Prostate gland (tissue), 2 donors: ENCODE measurements at regions not wholly inside any gene's neighbourhood (a gene's known extent, or its start where the extent isn't known, plus 50 kb on each side); places are given as distances from the start of the nearest gene placed in this dataset.
"Not testable (repeated sequence)": the region's sequence is repeated elsewhere in the genome, so short reads cannot be mapped to it uniquely, and the experiment has no call there.

ENCODE experiments used
- DNase-seq: peaks from one replicate; pipeline ENCODE4 v3.0.0-alpha.2; 2019; ENCODE audit warnings: low spot score
- H3K27ac ChIP-seq, 2 donors: fragments of 200-600 bp; sonication (generic); 2 replicates each; pipeline ENCODE4 v1.5.1; 2017 to 2019
- H3K27me3 ChIP-seq: fragments of 200-600 bp; sonication (generic); replicated peaks from 2 replicates; pipeline ENCODE4 v1.5.1; 2019; ENCODE audit not compliant: insufficient read depth
- H3K36me3 ChIP-seq, 2 donors: fragments of 200-600 bp; sonication (generic); 1 replicate in 1 of 2; 2 replicates in 1 of 2; pipeline versions ENCODE4 v1.5.1 to v1.8.1; 2017 to 2019
- H3K4me1 ChIP-seq: fragments of 200-600 bp; sonication (generic); replicated peaks from 2 replicates; pipeline ENCODE4 v1.5.1; 2019
- H3K4me3 ChIP-seq, 2 donors: fragments of 200-600 bp; sonication (generic); 2 replicates each; pipeline ENCODE4 v1.5.1; 2017 to 2019
- H3K9me3 ChIP-seq: fragments of 200-600 bp; sonication (generic); 2 replicates; pipeline ENCODE4 v1.5.1; 2017
- CTCF ChIP-seq, 4 experiments: fragments of 200-600 bp in 2 of 4; fragments of 450-650 bp in 2 of 4; sonication (generic) in 2 of 4; IDR thresholded peaks; 1 replicate in 3 of 4; 2 replicates in 1 of 4; pipeline ENCODE4 v1.5.1; 2016 to 2019; ENCODE audit warnings: antibody characterized with exemption in 4 of 4, mild to moderate bottlenecking in 2 of 4, moderate library complexity in 2 of 4
- POLR2A ChIP-seq: fragments of 450-650 bp; IDR thresholded peaks from one replicate; pipeline ENCODE4 v1.6.1; 2016; ENCODE audit warnings: antibody characterized with exemption, mild to moderate bottlenecking
- POLR2AphosphoS5 ChIP-seq: sonication (generic); formaldehyde crosslinking; IDR thresholded peaks from one replicate; pipeline ENCODE4 v1.6.1; 2017; ENCODE audit warnings: antibody characterized with exemption
- WGBS: methylation state at CpG from one replicate; pipeline ENCODE4 v1.1.5; 2018; 5-methylcytosine and 5-hydroxymethylcytosine counted together
- intact Hi-C: fragments of 100-400 bp; cut with DNase I; formaldehyde crosslinking; loops from one replicate; pipeline ENCODE4 v1.14.2; 2022

DNA sequence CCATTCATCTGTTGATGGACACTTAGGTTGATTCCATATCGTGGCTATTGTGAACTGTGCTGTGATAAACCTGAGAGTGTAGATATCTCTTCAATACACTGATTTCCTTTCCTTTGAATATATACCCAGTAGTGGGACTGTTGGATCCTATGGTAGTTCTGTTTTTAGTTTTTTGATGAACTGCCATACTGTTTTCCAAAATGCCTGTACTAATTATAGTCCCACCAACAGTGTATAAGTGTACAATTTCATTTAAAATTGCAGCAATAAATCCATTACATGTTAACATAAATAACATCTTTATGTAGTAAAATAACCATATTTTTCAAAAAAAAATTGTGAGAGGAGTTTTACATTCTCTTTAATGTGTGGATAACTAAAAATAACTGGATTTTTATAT, 65.0 kb upstream of the SYT9 start:
- H3K27ac ChIP-seq, result no peak overlapping the region
- intact Hi-C loops, result no loop called here
- no peak for TF ChIP-seq CTCF (IDR thresholded peaks at IDR 0.05)
- no peak for TF ChIP-seq POLR2A
- TF ChIP-seq POLR2AphosphoS5, result no peak
- H3K27me3 ChIP-seq, result no peaks in the 10 kb centered on the region
- no peak overlapping the region for H3K4me3 ChIP-seq
- no peaks in the 10 kb centered on the region for H3K36me3 ChIP-seq
- no peaks in the 10 kb centered on the region for H3K4me1 ChIP-seq
- no peak for DNase-seq
- no peaks in the 10 kb centered on the region for H3K9me3 ChIP-seq
- 75% methylated on average over 1 of the region's 1 CpG for WGBS

- H3K27ac ChIP-seq, H3K4me3 ChIP-seq, DNase-seq, H3K36me3 ChIP-seq, H3K27me3 ChIP-seq, intact Hi-C loops, H3K9me3 ChIP-seq, H3K4me1 ChIP-seq: not testable (repeated sequence)
- 95% methylated on average over 4 of the region's 4 CpGs for WGBS
Measured at GRCh38 chr11:7192785-7193184, 58.9 kb upstream of the SYT9 start.

DNA sequence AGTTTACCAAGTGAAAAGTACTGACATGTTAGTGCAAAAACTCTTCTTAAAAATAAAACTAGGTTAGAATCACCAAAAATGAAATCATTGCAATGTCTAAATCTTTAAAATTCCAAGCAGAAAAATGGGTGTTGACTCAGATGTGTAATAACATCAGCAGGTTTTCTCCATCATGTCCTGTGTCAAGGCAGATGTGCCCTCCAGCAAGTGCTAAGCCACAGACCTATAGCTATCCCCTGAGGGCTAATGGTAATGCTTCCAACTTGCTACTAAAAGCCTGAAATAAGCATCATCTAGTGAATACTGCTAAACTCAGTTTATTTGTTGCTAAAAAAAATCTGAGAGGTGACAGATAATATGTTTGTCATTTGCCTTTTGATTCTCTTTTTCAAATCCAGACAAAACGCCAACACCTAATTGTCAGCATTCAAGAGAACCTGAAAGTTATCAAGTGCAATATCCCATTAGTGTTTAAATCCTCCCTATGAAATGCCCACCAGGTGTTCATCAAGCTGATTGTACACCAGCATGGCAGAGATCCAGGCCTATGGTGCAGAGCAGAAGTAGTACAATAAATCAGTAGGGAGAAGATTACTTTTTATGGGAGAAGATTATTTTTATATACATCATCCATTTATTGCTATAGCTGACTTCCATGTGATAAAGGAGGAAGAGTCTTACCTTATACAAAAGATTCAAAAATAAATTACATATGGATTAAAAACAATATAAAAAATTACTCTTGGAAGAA, 55.1 kb upstream of the SYT9 start:
- H3K4me1 ChIP-seq, result no peaks in the 10 kb centered on the region
- 68% methylated on average over 1 of the region's 1 CpG for WGBS
- H3K9me3 ChIP-seq, result no peaks in the 10 kb centered on the region
- intact Hi-C loops, result no loop called here
- DNase-seq, result no peak
- TF ChIP-seq POLR2A (no peak), POLR2AphosphoS5 (no peak), CTCF (IDR thresholded peaks at IDR 0.05) (no peak)
- no peaks in the 10 kb centered on the region for H3K36me3 ChIP-seq
- no peak overlapping the region for H3K4me3 ChIP-seq
- no peak overlapping the region for H3K27ac ChIP-seq
- no peaks in the 10 kb centered on the region for H3K27me3 ChIP-seq

- Histone ChIP-seq H3K4me1 (no peaks in the 10 kb centered on the region), H3K36me3 (no peaks in the 10 kb centered on the region), H3K4me3 (no peak overlapping the region), H3K9me3 (no peaks in the 10 kb centered on the region), H3K27me3 (no peaks in the 10 kb centered on the region), H3K27ac (no peak overlapping the region)
- no peak for DNase-seq
- TF ChIP-seq CTCF (IDR thresholded peaks at IDR 0.05) (no peak), POLR2AphosphoS5 (no peak), POLR2A (no peak)
- intact Hi-C loops, result no loop called here
Measured at GRCh38 chr11:7197469-7197868, 54.2 kb upstream of the SYT9 start.
